Parathyroid adenoma (tissue), 2 donors: ENCODE measurements at regions not wholly inside any gene's neighbourhood (a gene's known extent, or its start where the extent isn't known, plus 50 kb on each side); places are given as distances from the start of the nearest gene placed in this dataset.

Experiments
- H2AFZ ChIP-seq: fragments of 300-600 bp; sonication (generic); one replicate; pipeline ENCODE4 v1.7.0; 2017; ENCODE audit warnings: antibody characterized with exemption, mild to moderate bottlenecking
- H3K27ac ChIP-seq: fragments of 300-600 bp; sonication (generic); one replicate; pipeline ENCODE4 v1.7.0; 2017
- H3K27me3 ChIP-seq: fragments of 300-600 bp; sonication (generic); one replicate; pipeline ENCODE4 v1.7.0; 2017; ENCODE audit warnings: low read length; ENCODE audit not compliant: control insufficient read depth, insufficient read depth
- H3K36me3 ChIP-seq: fragments of 300-600 bp; sonication (generic); one replicate; pipeline ENCODE4 v1.7.0; 2017; ENCODE audit warnings: low read length; ENCODE audit not compliant: control insufficient read depth, insufficient read depth
- H3K4me1 ChIP-seq: fragments of 300-600 bp; sonication (generic); one replicate; pipeline ENCODE4 v1.7.0; 2017; ENCODE audit warnings: control low read depth
- H3K4me2 ChIP-seq: fragments of 300-600 bp; sonication (generic); one replicate; pipeline ENCODE4 v1.7.0; 2017; ENCODE audit warnings: low read length
- H3K4me3 ChIP-seq: fragments of 300-600 bp; sonication (generic); one replicate; pipeline ENCODE4 v1.7.0; 2017; ENCODE audit warnings: low read depth, low read length
- H3K79me2 ChIP-seq: fragments of 300-600 bp; sonication (generic); one replicate; pipeline ENCODE4 v1.7.0; 2017; ENCODE audit warnings: control low read depth
- H3K9ac ChIP-seq: fragments of 300-600 bp; sonication (generic); one replicate; pipeline ENCODE4 v1.7.0; 2017; ENCODE audit warnings: mild to moderate bottlenecking
- H3K9me3 ChIP-seq: fragments of 300-600 bp; sonication (generic); one replicate; pipeline ENCODE4 v1.7.0; 2017; ENCODE audit warnings: low read length; ENCODE audit not compliant: control insufficient read depth
- TF ChIP-seq, protein P1 (sequence below): fragments of 300-600 bp; sonication (generic); IDR thresholded peaks from one replicate; pipeline ENCODE4 v1.7.0; 2017; ENCODE audit warnings: antibody characterized with exemption, mild to moderate bottlenecking
- donor health status: primary hyperparathyroidism.

DNA sequence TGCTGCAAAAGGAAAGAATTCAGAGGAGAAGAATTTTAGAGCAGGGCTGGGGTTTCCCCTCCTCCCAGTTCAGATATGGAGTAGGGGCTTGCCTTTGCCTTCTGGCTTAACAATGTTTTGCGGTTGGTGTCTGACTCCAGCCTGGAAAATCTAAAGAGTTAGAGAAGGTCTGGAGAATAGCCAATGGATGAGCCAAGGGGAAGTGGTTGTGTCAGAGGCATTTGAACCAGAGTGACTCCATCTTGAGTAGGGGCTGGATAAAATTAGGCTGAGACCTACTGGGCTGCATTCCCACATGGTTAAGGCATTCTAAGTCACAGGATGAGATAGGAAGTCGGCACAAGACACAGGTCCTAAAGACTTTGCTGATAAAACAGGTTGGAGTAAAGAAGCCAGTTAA is 133.7 kb downstream of the DIRAS2 start:
- no peak overlapping the region for H3K4me2 ChIP-seq
- no peak overlapping the region for H2AFZ ChIP-seq
- no peak overlapping the region for H3K4me3 ChIP-seq
- H3K79me2 ChIP-seq: no peaks in the 10 kb centered on the region
- TF ChIP-seq, protein P1, sequence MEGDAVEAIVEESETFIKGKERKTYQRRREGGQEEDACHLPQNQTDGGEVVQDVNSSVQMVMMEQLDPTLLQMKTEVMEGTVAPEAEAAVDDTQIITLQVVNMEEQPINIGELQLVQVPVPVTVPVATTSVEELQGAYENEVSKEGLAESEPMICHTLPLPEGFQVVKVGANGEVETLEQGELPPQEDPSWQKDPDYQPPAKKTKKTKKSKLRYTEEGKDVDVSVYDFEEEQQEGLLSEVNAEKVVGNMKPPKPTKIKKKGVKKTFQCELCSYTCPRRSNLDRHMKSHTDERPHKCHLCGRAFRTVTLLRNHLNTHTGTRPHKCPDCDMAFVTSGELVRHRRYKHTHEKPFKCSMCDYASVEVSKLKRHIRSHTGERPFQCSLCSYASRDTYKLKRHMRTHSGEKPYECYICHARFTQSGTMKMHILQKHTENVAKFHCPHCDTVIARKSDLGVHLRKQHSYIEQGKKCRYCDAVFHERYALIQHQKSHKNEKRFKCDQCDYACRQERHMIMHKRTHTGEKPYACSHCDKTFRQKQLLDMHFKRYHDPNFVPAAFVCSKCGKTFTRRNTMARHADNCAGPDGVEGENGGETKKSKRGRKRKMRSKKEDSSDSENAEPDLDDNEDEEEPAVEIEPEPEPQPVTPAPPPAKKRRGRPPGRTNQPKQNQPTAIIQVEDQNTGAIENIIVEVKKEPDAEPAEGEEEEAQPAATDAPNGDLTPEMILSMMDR: no peak
- no peaks in the 10 kb centered on the region for H3K4me1 ChIP-seq
- H3K9ac ChIP-seq: no peak overlapping the region
- no peaks in the 10 kb centered on the region for H3K9me3 ChIP-seq
- H3K27ac ChIP-seq: no peak overlapping the region
- H3K36me3 ChIP-seq: no peaks in the 10 kb centered on the region
- no peaks in the 10 kb centered on the region for H3K27me3 ChIP-seq

DNA sequence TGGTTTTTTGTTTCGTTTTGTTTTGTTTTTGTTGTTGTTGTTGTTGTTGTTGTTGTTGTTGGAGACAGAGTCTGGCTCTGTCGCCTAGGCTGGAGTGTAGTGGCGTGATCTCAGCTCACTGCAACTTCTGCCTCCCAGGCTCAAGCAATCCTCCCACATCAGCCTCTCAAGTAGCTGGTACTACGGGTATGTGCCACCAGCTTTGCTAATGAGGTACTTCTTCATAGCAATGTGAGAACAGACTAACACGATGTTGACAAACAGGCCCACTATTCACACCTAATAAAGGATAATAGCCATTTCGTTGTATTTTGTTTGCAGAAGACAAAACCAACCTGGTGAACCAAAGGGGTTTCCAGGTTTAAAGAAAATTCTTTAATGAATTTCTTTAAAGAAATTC is 130.9 kb downstream of the DIRAS2 start:
- H3K27ac ChIP-seq: no peak overlapping the region

DNA sequence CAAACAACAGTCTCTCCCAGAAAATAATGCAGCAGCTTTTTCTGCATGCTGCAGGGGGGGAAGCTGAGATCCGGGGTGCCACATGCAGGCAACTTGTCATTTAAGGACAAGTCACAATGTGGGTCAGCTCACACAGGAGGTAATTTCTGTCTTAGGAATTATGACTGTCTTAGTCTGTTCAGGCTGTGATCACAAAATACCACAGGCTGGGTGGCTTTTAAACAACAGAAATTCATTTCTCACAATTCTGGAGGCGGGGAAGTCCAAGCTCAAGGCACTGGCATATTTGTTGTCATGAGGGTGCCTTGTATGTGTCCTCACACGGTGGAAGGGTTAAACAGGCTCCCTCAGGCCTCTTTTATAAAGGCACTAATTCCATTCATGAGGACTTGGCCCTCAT is 127.7 kb downstream of the DIRAS2 start:
- TF ChIP-seq, protein P1: no peak
- Histone ChIP-seq H3K27ac (no peak overlapping the region), H3K4me3 (no peak overlapping the region), H3K79me2 (no peaks in the 10 kb centered on the region), H2AFZ (no peak overlapping the region), H3K27me3 (no peaks in the 10 kb centered on the region), H3K4me2 (no peak overlapping the region), H3K9me3 (no peaks in the 10 kb centered on the region), H3K9ac (no peak overlapping the region), H3K36me3 (no peaks in the 10 kb centered on the region), H3K4me1 (peaks cover 4% of the 10 kb centered on the region)

More for the DNA sequence above, 130.9 kb downstream of the DIRAS2 start:
- Histone ChIP-seq H3K4me1 (no peaks in the 10 kb centered on the region), H3K79me2 (no peaks in the 10 kb centered on the region), H3K4me3 (no peak overlapping the region), H3K4me2 (no peak overlapping the region), H3K9ac (no peak overlapping the region), H3K36me3 (no peaks in the 10 kb centered on the region), H3K27me3 (no peaks in the 10 kb centered on the region), H3K9me3 (no peaks in the 10 kb centered on the region), H2AFZ (no peak overlapping the region)
- TF ChIP-seq, protein P1: no peak

DNA sequence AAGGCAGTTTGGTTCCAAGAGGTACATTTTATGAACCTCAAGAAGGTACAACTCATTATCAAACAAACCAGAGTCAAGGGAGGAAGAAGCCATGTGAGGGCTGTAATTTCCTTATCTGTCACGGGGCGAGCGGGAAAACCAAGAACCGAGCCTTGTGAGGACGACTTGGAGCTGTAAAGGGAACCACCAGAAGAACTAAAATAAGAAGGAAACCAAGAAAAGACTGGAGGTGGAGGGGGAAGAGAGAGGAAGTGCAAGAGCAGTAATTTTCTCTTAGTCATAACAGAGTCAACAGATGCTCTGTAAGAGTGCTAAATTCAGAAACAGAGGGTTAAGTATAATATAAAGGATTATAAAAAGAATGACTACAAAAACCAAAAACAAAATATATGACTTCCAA is 127.1 kb downstream of the DIRAS2 start:
- Histone ChIP-seq H3K36me3 (no peaks in the 10 kb centered on the region), H3K4me1 (peaks cover 4% of the 10 kb centered on the region), H3K9me3 (no peaks in the 10 kb centered on the region), H3K27ac (no peak overlapping the region), H3K27me3 (no peaks in the 10 kb centered on the region), H3K4me3 (no peak overlapping the region), H3K4me2 (no peak overlapping the region), H3K9ac (no peak overlapping the region), H2AFZ (no peak overlapping the region), H3K79me2 (no peaks in the 10 kb centered on the region)
- TF ChIP-seq, protein P1: no peak

DNA sequence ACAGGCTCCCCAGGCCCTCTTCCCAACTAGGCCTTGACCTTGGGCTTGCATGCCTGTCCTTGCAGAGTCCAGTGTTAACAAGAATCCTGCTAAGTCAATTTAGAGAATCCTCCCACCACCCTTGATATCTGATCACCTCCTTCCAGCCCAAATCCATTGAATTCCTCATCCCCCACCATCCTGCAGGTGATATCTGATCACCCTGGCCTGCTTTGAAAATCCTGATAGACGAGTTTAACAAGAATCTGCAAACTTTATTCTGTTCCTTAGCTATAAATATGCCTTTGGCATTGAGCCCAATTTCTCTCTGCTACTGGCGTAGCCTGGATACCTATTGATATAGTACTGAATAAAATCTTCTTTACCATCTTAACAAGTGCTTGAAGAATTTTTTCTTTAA is 125.5 kb downstream of the DIRAS2 start:
- Histone ChIP-seq H3K36me3 (no peaks in the 10 kb centered on the region), H3K79me2 (no peaks in the 10 kb centered on the region), H3K9ac (no peak overlapping the region), H3K4me3 (no peak overlapping the region), H3K9me3 (no peaks in the 10 kb centered on the region), H3K27me3 (no peaks in the 10 kb centered on the region), H2AFZ (peak overlapping the region; percentile 35), H3K4me1 (peaks cover 4% of the 10 kb centered on the region), H3K4me2 (peak overlapping the region; percentile 15), H3K27ac (peak overlapping the region; percentile 56)
- TF ChIP-seq, protein P1: no peak
